ENCODE measurements at regions not wholly inside any gene's neighbourhood (a gene's known extent, or its start where the extent isn't known, plus 50 kb on each side); places are given as distances from the start of the nearest gene placed in this dataset.

DNA sequence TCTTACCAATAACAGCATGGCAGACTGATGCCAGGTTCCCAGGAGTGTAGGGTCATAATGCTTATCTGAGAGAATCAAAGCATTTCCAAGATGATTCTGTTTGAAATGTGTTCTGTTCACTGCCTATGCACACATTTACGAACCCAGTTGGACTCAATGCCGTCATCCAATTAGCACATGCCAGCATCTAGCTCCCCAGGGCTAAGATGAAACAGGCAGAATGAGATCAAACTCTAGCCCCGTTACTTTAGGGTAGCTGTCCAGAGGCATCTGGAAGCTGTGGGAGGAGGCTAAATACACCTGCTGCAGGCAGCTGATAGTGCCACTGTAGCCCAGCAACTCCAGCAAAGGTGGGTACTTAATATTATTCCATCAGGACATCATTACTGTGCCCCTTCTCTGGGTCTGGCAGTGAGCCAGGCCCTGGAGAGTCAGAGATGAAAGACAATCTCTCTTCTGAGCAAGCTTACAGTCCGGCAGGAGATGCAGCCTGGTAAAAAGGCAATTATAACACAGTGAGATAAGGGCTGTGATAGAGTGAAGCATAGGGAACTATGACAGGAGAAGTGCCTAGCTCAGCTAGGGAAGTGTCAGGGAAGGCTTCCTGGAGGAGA lies 156.4 kb upstream of the PPP2R3A start:
- DNase-seq (ENCODE audit: low read depth), result no peak
- no peak for TF ChIP-seq CTCF (IDR thresholded peaks at IDR 0.05; ENCODE audit: low read depth, low read length, missing control alignments)
- no peak overlapping the region for H3K4me3 ChIP-seq (ENCODE audit: low read depth, low read length)

- DNase-seq (ENCODE audit: low read depth), result no peak
- no peak overlapping the region for H3K4me3 ChIP-seq (ENCODE audit: low read depth, low read length)
- no peak for TF ChIP-seq CTCF (IDR thresholded peaks at IDR 0.05; ENCODE audit: low read depth, low read length, missing control alignments)
Observed at GRCh38 chr3:135811651-135812050, 153.9 kb upstream of the PPP2R3A start.

- TF ChIP-seq CTCF (IDR thresholded peaks at IDR 0.05; ENCODE audit: low read depth, low read length, missing control alignments), result no peak
- no peak for DNase-seq (ENCODE audit: low read depth)
- no peak overlapping the region for H3K4me3 ChIP-seq (ENCODE audit: low read depth, low read length)
Observed at GRCh38 chr3:135812057-135812456, 153.5 kb upstream of the PPP2R3A start.

DNA sequence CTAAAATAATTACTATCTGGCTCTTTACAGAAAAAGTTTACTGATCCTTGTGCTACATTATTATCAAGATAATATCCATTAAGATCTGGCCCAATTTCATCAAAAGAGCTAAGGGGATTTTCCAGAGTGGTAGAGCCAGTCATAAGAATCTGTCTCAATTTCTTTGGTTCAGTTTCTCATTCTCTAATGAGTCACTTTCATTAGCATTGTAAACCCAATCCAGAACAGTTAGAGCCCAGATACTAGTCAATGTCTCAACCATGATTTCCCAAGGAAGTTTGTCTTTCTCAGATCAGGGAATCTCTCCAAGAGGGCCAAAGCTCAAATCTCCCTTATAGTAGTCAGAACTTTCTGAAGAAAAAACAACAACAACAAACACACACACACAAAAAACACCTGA lies 131.1 kb upstream of the PPP2R3A start:
- DNase-seq (ENCODE audit: low read depth), result no peak
- H3K4me3 ChIP-seq (ENCODE audit: low read depth, low read length), result no peak overlapping the region
- no peak for TF ChIP-seq CTCF (IDR thresholded peaks at IDR 0.05; ENCODE audit: low read depth, low read length, missing control alignments)

DNA sequence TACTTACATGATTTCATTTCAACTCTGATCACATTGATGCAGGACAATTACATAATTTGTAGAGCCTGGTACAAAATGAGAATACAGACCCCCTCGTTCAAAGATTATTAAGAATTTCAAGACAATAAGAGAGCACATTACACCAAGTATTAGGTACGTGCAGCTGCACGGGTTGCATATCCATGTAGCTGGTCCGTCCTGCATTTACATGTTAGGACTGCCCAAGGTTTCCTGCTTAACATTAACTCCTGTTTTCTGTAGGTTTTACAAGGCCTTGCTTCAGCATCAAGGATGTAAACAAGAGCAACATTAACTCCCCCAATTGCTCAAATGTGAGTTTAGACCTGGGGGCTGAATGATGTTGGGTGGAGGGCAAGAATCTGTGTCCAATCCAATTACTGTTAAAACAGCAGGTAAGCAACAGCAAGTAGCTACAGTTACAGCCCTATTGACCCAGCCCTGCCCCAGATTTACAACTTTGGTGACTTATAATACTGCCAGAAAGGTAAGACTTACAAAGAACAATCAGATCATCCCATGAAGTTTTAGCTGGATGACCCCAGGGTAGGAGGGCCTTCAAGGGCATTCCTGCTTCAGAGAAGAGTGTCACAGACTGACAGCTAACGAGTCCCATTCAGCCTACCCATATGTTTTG lies 127.4 kb upstream of the PPP2R3A start:
- TF ChIP-seq CTCF (IDR thresholded peaks at IDR 0.05; ENCODE audit: low read depth, low read length, missing control alignments), result no peak
- DNase-seq (ENCODE audit: low read depth), result no peak
- no peak overlapping the region for H3K4me3 ChIP-seq (ENCODE audit: low read depth, low read length)

DNA sequence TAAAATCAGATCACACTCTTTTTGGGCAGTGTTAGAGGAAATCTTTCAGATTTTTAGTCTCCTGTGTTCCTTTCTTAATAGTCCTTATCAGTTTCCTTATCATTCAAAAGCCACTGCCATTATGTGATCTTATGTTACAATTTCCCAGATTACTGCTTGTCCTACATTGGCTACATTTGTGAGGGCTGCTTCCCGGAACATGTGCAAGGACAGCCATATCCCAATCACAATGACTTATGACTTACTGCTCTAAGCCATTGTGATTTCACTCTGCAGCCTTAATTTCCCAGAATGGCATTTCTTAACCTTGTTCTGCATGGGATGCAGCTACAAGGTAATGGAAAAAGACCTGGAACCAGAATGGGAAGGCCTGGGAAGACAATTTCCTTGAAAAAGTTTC lies 125.1 kb upstream of the PPP2R3A start:
- no peak for DNase-seq (ENCODE audit: low read depth)
- TF ChIP-seq CTCF (IDR thresholded peaks at IDR 0.05; ENCODE audit: low read depth, low read length, missing control alignments), result no peak
- no peak overlapping the region for H3K4me3 ChIP-seq (ENCODE audit: low read depth, low read length)

DNA sequence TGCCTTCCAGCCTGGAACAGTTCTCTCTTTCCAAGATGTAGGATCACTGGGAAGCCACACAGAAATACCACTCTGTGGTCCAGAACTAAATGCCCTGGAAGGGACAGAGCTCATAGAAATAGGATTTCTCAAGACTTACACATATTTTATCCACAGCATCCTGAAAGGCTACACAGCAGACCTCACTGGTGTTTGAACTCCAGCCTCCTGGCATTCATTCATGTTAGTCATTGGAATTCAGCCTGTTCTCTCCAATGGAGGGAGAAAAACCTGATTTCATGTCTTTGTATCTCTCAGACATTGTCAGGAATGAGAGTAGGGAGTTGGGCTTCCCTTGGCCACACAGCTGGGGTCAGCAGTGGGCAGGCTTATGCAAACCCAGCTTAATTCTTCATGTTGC lies 121.1 kb upstream of the PPP2R3A start:
- TF ChIP-seq CTCF (IDR thresholded peaks at IDR 0.05; ENCODE audit: low read depth, low read length, missing control alignments), result no peak
- H3K4me3 ChIP-seq (ENCODE audit: low read depth, low read length), result no peak overlapping the region
- DNase-seq (ENCODE audit: low read depth), result no peak
